OCI-LY7 (cell line): ENCODE measurements at regions not wholly inside any gene's neighbourhood (a gene's known extent, or its start where the extent isn't known, plus 50 kb on each side); places are given as distances from the start of the nearest gene placed in this dataset.

Experiments used
- BruUV-seq: library from RNA; stranded (reverse); fragments of 400-500 nt; replicated peaks from 2 replicates; lab custom pipeline; 2021; lab: Mats Ljungman, UMichigan
- CTCF ChIA-PET: fragments of 300-600 bp; sonication (Branson Sonifier 250); formaldehyde crosslinking; loops from one replicate; lab custom pipeline; 2022; ENCODE audit warnings: antibody characterized with exemption; ENCODE audit not compliant: unreplicated experiment; lab: Charles Lee
- POLR2A ChIA-PET: fragments of 300-600 bp; sonication (Branson Sonifier 250); formaldehyde crosslinking; loops from one replicate; lab custom pipeline; 2022; ENCODE audit warnings: antibody characterized with exemption; lab: Charles Lee
- DNase-seq: peaks from one replicate; pipeline ENCODE4 v3.0.0-alpha.2; 2015; ENCODE audit warnings: low spot score
- H2AFZ ChIP-seq: fragments of 200-600 bp; sonication (generic), shearing (Covaris generic); 2 replicates; pipeline ENCODE4 v1.6.1; 2014; ENCODE audit warnings: mild to moderate bottlenecking, antibody characterized with exemption, low read length, moderate library complexity
- H3K27ac ChIP-seq: fragments of 200-600 bp; sonication (generic); 2 replicates; pipeline ENCODE4 v1.5.1; 2014; ENCODE audit warnings: mixed run types, low read depth, mild to moderate bottlenecking, moderate library complexity, low read length, inconsistent platforms; ENCODE audit not compliant: poor library complexity, severe bottlenecking
- H3K36me3 ChIP-seq: fragments of 200-600 bp; sonication (generic); 2 replicates; pipeline ENCODE4 v1.6.1; 2014; ENCODE audit warnings: mild to moderate bottlenecking, antibody characterized with exemption, low read length, moderate library complexity, mixed read lengths; ENCODE audit not compliant: insufficient read depth
- H3K4me1 ChIP-seq: fragments of 200-600 bp; sonication (generic); 2 replicates; pipeline ENCODE4 v1.5.1; 2014; ENCODE audit warnings: mild to moderate bottlenecking, low read length; ENCODE audit not compliant: insufficient read depth, poor library complexity, severe bottlenecking
- H3K4me2 ChIP-seq: fragments of 200-600 bp; sonication (generic); 2 replicates; pipeline ENCODE4 v1.6.1; 2014; ENCODE audit warnings: mild to moderate bottlenecking, low read length
- H3K4me3 ChIP-seq: fragments of 200-600 bp; sonication (generic); 2 replicates; pipeline ENCODE4 v1.5.1; 2014; ENCODE audit warnings: mild to moderate bottlenecking, low read depth, low read length; ENCODE audit not compliant: poor library complexity, severe bottlenecking
- H3K79me2 ChIP-seq: fragments of 200-600 bp; sonication (generic); 2 replicates; pipeline ENCODE4 v1.6.1; 2016; ENCODE audit warnings: low read depth, mild to moderate bottlenecking, low read length, moderate library complexity, mixed read lengths; ENCODE audit not compliant: insufficient read depth
- H3K9me2 ChIP-seq: fragments of 200-600 bp; sonication (generic); 2 replicates; pipeline ENCODE4 v1.6.1; 2016; ENCODE audit warnings: mild to moderate bottlenecking, low read length, mixed read lengths; ENCODE audit not compliant: insufficient read depth
- H3K9me3 ChIP-seq: fragments of 200-600 bp; sonication (generic); 2 replicates; pipeline ENCODE4 v1.6.1; 2014; ENCODE audit warnings: mild to moderate bottlenecking, mixed run types, low read length, mixed read lengths
- H4K20me1 ChIP-seq: fragments of 200-600 bp; sonication (generic); 2 replicates; pipeline ENCODE4 v1.6.1; 2014; ENCODE audit warnings: mild to moderate bottlenecking, antibody characterized with exemption, low read length, moderate library complexity, mixed read lengths; ENCODE audit not compliant: insufficient read depth
- EZH2phosphoT487 ChIP-seq: fragments of 200-600 bp; sonication (generic); IDR thresholded peaks from 2 replicates; pipeline ENCODE4 v1.6.1; 2018; ENCODE audit warnings: low read depth, borderline replicate concordance, mild to moderate bottlenecking, mixed run types, antibody characterized with exemption, low read length, moderate library complexity, mixed read lengths
- intact Hi-C: fragments of 100-400 bp; cut with micrococcal nuclease; formaldehyde crosslinking; loops from one replicate; pipeline ENCODE4 v1.10.0; 2022; ENCODE audit not compliant: unreplicated experiment
- TF ChIP-seq, protein P1 (sequence below): fragments of 200-600 bp; sonication (generic); conservative IDR thresholded peaks from 2 replicates; pipeline ENCODE4 v1.5.1; 2014; ENCODE audit warnings: mild to moderate bottlenecking, antibody characterized with exemption, low read length, moderate library complexity, mixed read lengths

DNA sequence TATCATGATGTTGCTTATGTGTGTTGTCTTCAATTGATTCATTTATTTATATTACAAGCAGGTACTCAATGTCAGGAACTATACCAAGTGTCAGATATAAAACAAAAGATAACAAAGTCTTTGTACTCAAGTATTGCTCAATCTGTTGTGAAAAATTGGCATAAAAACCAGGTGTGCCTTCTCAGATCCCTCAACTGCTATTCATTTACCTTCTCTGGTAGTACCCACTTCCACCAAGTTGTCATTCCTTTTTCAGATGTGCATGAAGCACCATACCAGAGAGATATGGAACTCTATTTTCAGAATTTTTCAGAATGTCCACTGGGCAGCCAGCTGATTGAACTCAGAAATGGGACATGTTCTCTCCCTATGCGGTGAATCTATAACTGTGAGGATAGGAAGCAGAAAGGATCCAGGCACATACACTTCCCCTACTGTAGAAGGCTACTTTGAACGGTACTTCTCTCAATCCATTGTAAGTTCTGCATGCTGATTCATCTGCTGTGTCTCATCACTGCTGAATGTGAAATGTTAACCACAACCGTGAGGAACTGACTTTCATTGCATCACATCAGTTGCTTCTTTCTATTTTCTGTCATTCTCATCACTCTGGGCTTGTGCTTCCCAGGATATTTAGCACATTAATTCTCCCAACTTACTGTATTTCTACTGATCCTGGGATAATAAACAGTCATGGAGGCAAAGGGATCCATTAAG lies 1621.3 kb downstream of the SUCLG1 start:
- no TSS peak for BruUV-seq
- H2AFZ ChIP-seq: no peak overlapping the region
- H3K9me3 ChIP-seq: no peaks in the 10 kb centered on the region
- CTCF ChIA-PET: no interaction called here
- no peak overlapping the region for H3K4me3 ChIP-seq
- no peaks in the 10 kb centered on the region for H3K4me1 ChIP-seq
- intact Hi-C loops: no loop called here
- no peak for DNase-seq
- H3K27ac ChIP-seq: no peak overlapping the region
- no peaks in the 10 kb centered on the region for H3K9me2 ChIP-seq
- no peaks in the 10 kb centered on the region for H3K36me3 ChIP-seq
- no peaks in the 10 kb centered on the region for H4K20me1 ChIP-seq
- TF ChIP-seq, protein P1, sequence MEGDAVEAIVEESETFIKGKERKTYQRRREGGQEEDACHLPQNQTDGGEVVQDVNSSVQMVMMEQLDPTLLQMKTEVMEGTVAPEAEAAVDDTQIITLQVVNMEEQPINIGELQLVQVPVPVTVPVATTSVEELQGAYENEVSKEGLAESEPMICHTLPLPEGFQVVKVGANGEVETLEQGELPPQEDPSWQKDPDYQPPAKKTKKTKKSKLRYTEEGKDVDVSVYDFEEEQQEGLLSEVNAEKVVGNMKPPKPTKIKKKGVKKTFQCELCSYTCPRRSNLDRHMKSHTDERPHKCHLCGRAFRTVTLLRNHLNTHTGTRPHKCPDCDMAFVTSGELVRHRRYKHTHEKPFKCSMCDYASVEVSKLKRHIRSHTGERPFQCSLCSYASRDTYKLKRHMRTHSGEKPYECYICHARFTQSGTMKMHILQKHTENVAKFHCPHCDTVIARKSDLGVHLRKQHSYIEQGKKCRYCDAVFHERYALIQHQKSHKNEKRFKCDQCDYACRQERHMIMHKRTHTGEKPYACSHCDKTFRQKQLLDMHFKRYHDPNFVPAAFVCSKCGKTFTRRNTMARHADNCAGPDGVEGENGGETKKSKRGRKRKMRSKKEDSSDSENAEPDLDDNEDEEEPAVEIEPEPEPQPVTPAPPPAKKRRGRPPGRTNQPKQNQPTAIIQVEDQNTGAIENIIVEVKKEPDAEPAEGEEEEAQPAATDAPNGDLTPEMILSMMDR: no peak
- no peak for TF ChIP-seq EZH2phosphoT487
- POLR2A ChIA-PET: no interaction called here
- no peaks in the 10 kb centered on the region for H3K79me2 ChIP-seq
- no peak overlapping the region for H3K4me2 ChIP-seq

DNA sequence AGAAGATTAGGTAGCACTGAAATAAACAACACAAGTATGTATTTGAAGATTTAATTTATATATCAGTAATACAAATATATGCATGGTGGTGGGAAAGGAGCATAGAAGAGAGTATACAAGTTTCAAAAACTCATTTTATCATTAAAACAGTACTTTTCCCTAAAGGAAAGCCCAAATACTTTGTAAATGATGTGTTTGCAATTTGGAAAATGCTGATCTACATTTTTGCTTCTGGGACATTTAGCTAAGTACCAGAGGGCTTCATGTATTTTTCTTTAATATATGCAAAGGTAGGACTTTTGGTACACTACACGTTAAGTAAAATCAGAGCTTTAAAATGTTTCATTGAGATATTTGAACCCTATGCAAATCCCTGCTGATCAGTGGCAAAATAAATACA lies 1624.2 kb downstream of the SUCLG1 start:
- POLR2A ChIA-PET: interaction anchor here (0.6 kb wide), 1 partner anchor 765 kb away, joined by 4 read pairs; no protein-coding TSS in a partner anchor

DNA sequence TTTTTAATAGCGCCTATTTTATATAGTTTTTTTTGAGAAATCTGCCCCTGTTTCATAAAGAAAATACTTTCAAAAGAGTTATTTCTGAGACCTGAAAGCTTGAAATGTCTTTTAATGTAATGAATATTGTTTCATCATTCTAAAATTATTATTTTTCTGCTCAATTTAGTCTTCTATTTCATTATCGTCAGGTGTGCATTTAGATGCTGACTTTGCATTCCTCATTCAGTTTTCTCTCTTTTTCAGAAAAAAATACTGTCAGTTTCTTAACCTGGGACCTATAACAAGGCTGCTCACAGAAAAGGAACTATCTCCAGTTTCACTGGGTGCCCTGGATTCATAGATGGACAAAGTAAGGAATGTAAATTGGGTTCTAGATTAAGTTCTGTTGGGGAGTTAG lies 1631.7 kb downstream of the SUCLG1 start:
- no peaks in the 10 kb centered on the region for H3K9me2 ChIP-seq
- CTCF ChIA-PET: no interaction called here
- no peaks in the 10 kb centered on the region for H3K4me1 ChIP-seq
- no peaks in the 10 kb centered on the region for H3K79me2 ChIP-seq
- no peak overlapping the region for H3K4me2 ChIP-seq
- TF ChIP-seq, protein P1: no peak
- no peak for TF ChIP-seq EZH2phosphoT487
- H3K9me3 ChIP-seq: no peaks in the 10 kb centered on the region
- intact Hi-C loops: no loop called here
- H3K36me3 ChIP-seq: no peaks in the 10 kb centered on the region
- POLR2A ChIA-PET: no interaction called here
- H2AFZ ChIP-seq: no peak overlapping the region
- BruUV-seq: no TSS peak
- H3K27ac ChIP-seq: no peak overlapping the region
- H3K4me3 ChIP-seq: no peak overlapping the region
- no peaks in the 10 kb centered on the region for H4K20me1 ChIP-seq
- DNase-seq: no peak

More for the DNA sequence above, 1624.2 kb downstream of the SUCLG1 start:
- no peak for DNase-seq
- Histone ChIP-seq H3K4me2 (no peak overlapping the region), H3K36me3 (no peaks in the 10 kb centered on the region), H3K27ac (no peak overlapping the region), H4K20me1 (no peaks in the 10 kb centered on the region), H3K4me3 (no peak overlapping the region), H3K79me2 (no peaks in the 10 kb centered on the region), H2AFZ (no peak overlapping the region), H3K9me3 (no peaks in the 10 kb centered on the region), H3K9me2 (no peaks in the 10 kb centered on the region), H3K4me1 (no peaks in the 10 kb centered on the region)
- CTCF ChIA-PET: no interaction called here
- no TSS peak for BruUV-seq
- intact Hi-C loops: no loop called here
- no peak for TF ChIP-seq EZH2phosphoT487
- TF ChIP-seq, protein P1: no peak
